Stimulated activated CD8-positive, alpha-beta memory T cell treated with anti-CD3 and anti-CD28 coated beads, Interleukin-15, amount 100 ng/mL, for 24 hours (primary cell): ENCODE measurements at regions not wholly inside any gene's neighbourhood (a gene's known extent, or its start where the extent isn't known, plus 50 kb on each side); places are given as distances from the start of the nearest gene placed in this dataset.

ENCODE experiments used
- DNase-seq: peaks from one replicate; pipeline ENCODE4 v3.0.0-alpha.2; 2020; ENCODE audit warnings: low read depth

- no peak for DNase-seq
These were observed 290.4 kb downstream of the OLFM3 start for GRCh38 chr1:101706366-101706765.

- DNase-seq: no peak
These were observed 287.0 kb downstream of the OLFM3 start for GRCh38 chr1:101709721-101710120.

GRCh38 chr1:101713760-101714159, 283.0 kb downstream of the OLFM3 start:
- DNase-seq: no peak

GRCh38 chr1:101723415-101723814, 273.3 kb downstream of the OLFM3 start:
- DNase-seq: no peak

DNA sequence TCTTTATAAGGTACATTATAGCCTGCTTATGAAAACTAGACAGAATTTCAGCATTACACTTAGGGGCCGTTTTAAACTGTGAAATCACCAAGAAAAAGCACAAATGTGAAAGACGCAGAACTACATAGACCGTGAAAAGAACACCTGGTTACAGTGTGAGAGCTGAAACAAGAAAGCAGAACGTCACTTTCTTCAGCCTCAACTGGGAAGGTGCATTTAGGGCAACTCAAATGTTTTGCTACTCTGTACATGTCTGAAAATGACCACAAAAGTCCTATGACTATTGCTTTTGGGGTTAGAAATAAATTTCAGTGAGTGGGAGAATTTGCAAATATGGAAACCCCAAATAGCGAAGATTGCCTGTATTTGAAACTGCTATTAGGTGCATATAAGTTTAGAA, 268.7 kb downstream of the OLFM3 start:
- DNase-seq: no peak

GRCh38 chr1:101730559-101730958, 266.2 kb downstream of the OLFM3 start:
- no peak for DNase-seq

DNA sequence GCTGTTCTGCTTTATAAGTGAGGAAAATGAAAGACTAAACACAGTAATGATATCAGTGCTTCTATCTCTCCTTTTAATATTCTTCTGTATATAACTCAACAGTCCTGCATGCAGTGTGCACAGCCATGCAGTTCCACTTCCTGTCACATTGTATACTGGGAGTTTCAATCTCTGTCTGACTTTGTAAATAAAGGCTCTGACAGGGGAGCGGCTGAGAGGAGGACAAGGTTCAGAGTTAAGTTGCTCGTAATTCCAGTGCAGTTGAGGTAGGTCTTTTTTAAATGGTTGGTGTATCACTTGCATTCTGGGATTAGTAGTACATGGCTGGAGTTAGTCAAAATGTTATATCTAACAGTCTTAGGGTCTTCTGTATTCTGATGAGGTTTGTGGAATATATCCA, 264.5 kb downstream of the OLFM3 start:
- DNase-seq: no peak

- DNase-seq: no peak
These were observed 263.4 kb downstream of the OLFM3 start for GRCh38 chr1:101733340-101733739.

DNA sequence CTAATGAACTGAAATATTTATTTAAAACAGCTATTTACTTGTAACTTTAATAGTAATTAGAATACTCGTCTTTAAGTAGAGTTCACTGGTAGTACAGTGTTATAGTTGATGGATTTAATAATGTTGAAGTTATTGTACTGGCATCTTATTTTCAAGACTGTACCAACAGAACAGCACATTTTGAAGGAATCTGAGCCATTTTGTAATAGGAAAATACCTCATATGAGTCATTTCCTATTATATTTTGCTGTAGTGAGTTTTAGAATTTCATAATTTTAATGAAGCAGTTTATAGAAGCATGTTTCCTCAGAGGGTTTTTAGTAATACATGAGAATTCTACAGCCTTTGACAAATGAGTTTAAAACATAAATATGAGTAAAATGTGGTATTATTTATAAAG, 258.3 kb downstream of the OLFM3 start:
- DNase-seq: no peak

- DNase-seq: no peak
These were observed 257.6 kb downstream of the OLFM3 start for GRCh38 chr1:101739146-101739545.

GRCh38 chr1:101739826-101740330, 256.8 kb downstream of the OLFM3 start:
- DNase-seq: no peak

- DNase-seq: no peak
These were observed 254.8 kb downstream of the OLFM3 start for GRCh38 chr1:101741910-101742309.

DNA sequence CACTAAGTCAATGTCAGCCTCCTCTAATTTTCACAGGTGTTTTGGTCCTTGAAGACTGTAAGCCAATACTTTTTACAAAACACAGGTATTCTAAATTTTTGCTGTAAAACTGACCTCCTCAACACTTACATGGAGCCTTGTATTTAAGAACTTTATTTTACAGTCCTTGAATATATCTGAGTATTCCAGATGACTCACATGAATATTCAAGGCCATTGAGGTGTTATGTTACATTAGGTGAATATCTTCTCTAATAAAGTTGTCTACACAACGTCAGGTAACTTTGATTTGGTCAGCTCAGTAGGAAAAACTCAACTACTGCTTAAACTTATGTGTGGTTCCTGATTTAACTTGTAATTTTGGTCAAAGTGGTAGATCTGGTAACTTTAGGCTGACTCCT, 254.2 kb downstream of the OLFM3 start:
- no peak for DNase-seq

GRCh38 chr1:101745551-101746270, 251.0 kb downstream of the OLFM3 start:
- DNase-seq: no peak

- no peak for DNase-seq
These were observed 248.6 kb downstream of the OLFM3 start for GRCh38 chr1:101748077-101748476.
